Neural cell (in vitro differentiated cells): ENCODE measurements at regions not wholly inside any gene's neighbourhood (a gene's known extent, or its start where the extent isn't known, plus 50 kb on each side); places are given as distances from the start of the nearest gene placed in this dataset.

Experiments used
- H2AFZ ChIP-seq: fragments of 200-600, 300-800 bp; sonication (generic), shearing (Covaris generic); 2 replicates; pipeline ENCODE4 v1.6.0; 2014; ENCODE audit warnings: low read depth, mild to moderate bottlenecking, antibody characterized with exemption, low read length, moderate library complexity
- H3F3A ChIP-seq: fragments of 200-600 bp; shearing (Covaris generic); 2 replicates; pipeline ENCODE4 v1.6.1; 2016; ENCODE audit warnings: mild to moderate bottlenecking, moderate library complexity, mixed read lengths, antibody characterized with exemption, low read length; ENCODE audit not compliant: insufficient read depth, poor library complexity, severe bottlenecking
- H3K27ac ChIP-seq: fragments of 200-600, 300-800 bp; sonication (generic), shearing (Covaris generic); 2 replicates; pipeline ENCODE4 v1.5.1; 2014; ENCODE audit warnings: mild to moderate bottlenecking, low read length, moderate library complexity
- H3K27me3 ChIP-seq: fragments of 300-800, 200-600 bp; sonication (generic), shearing (Covaris generic); 2 replicates; pipeline ENCODE4 v1.6.0; 2014; ENCODE audit warnings: mild to moderate bottlenecking, low read depth, low read length, moderate library complexity; ENCODE audit not compliant: insufficient read depth
- H3K36me3 ChIP-seq: fragments of 300-800, 200-600 bp; sonication (generic), shearing (Covaris generic); 2 replicates; pipeline ENCODE4 v1.5.1; 2014; ENCODE audit warnings: mild to moderate bottlenecking, antibody characterized with exemption, low read length, moderate library complexity; ENCODE audit not compliant: insufficient read depth
- H3K4me2 ChIP-seq: fragments of 300-800, 200-600 bp; sonication (generic), shearing (Covaris generic); 2 replicates; pipeline ENCODE4 v1.6.0; 2014; ENCODE audit warnings: mild to moderate bottlenecking, low read length
- H3K4me3 ChIP-seq: fragments of 300-800, 200-600 bp; sonication (generic), shearing (Covaris generic); 2 replicates; pipeline ENCODE4 v1.5.1; 2014; ENCODE audit warnings: mild to moderate bottlenecking, low read length, moderate library complexity
- H3K79me2 ChIP-seq: fragments of 200-600 bp; shearing (Covaris generic); replicated peaks from 2 replicates; pipeline ENCODE4 v1.6.0; 2014; ENCODE audit warnings: mild to moderate bottlenecking, low read length, moderate library complexity; ENCODE audit not compliant: insufficient read depth
- H3K9ac ChIP-seq: fragments of 300-800, 200-600 bp; sonication (generic), shearing (Covaris generic); 2 replicates; pipeline ENCODE4 v1.6.1; 2016; ENCODE audit warnings: mild to moderate bottlenecking, low read length, mixed read lengths
- H3K9me2 ChIP-seq: fragments of 200-600 bp; shearing (Covaris generic); 2 replicates; pipeline ENCODE4 v1.6.1; 2016; ENCODE audit warnings: mild to moderate bottlenecking, low read length, mixed read lengths; ENCODE audit not compliant: insufficient read depth
- H3K9me3 ChIP-seq: fragments of 200-600, 300-800 bp; sonication (generic), shearing (Covaris generic); 2 replicates; pipeline ENCODE4 v1.6.1; 2016; ENCODE audit warnings: mild to moderate bottlenecking, mixed run types, low read length, moderate library complexity, mixed read lengths
- H4K20me1 ChIP-seq: fragments of 200-600 bp; shearing (Covaris generic); 2 replicates; pipeline ENCODE4 v1.6.1; 2016; ENCODE audit warnings: mild to moderate bottlenecking, mixed run types; ENCODE audit not compliant: insufficient read depth
- CTCF ChIP-seq: fragments of 450-650 bp; IDR thresholded peaks from 2 replicates; pipeline ENCODE4 v1.5.1; 2014; ENCODE audit warnings: antibody characterized with exemption, mild to moderate bottlenecking, moderate library complexity; ENCODE audit not compliant: poor library complexity, severe bottlenecking
- EP300 ChIP-seq: fragments of 450-650 bp; conservative IDR thresholded peaks from 2 replicates; pipeline ENCODE4 v1.6.1; 2014; ENCODE audit warnings: antibody characterized with exemption, mild to moderate bottlenecking, moderate library complexity; ENCODE audit not compliant: poor library complexity, severe bottlenecking
- EZH2 ChIP-seq: fragments of 200-600, 300-800 bp; shearing (Covaris generic), sonication (generic); IDR thresholded peaks from 2 replicates; pipeline ENCODE4 v1.6.1; 2014; ENCODE audit warnings: antibody characterized with exemption, low read length, borderline replicate concordance, mild to moderate bottlenecking; ENCODE audit not compliant: insufficient read depth, poor library complexity, severe bottlenecking
- MXI1 ChIP-seq: fragments of 450-650 bp; conservative IDR thresholded peaks from 2 replicates; pipeline ENCODE4 v1.6.1; 2014; ENCODE audit warnings: antibody characterized with exemption, mild to moderate bottlenecking; ENCODE audit not compliant: poor library complexity, severe bottlenecking
- POLR2AphosphoS5 ChIP-seq: IDR thresholded peaks from 2 replicates; pipeline ENCODE4 v1.6.1; 2012
- RAD21 ChIP-seq: fragments of 450-650 bp; conservative IDR thresholded peaks from 2 replicates; pipeline ENCODE4 v1.6.1; 2014; ENCODE audit warnings: antibody characterized with exemption, mild to moderate bottlenecking, moderate library complexity
- REST ChIP-seq: IDR thresholded peaks from 2 replicates; pipeline ENCODE4 v1.6.1; 2012; ENCODE audit warnings: borderline replicate concordance
- SMC3 ChIP-seq: fragments of 450-650 bp; conservative IDR thresholded peaks from 2 replicates; pipeline ENCODE4 v1.6.1; 2014; ENCODE audit warnings: antibody characterized with exemption, mild to moderate bottlenecking, moderate library complexity; ENCODE audit not compliant: poor library complexity
- TAF1 ChIP-seq: IDR thresholded peaks from 2 replicates; pipeline ENCODE4 v1.6.1; 2012; ENCODE audit warnings: low read depth

- TF ChIP-seq CTCF (no peak), MXI1 (no peak), POLR2AphosphoS5 (no peak)
These were observed 176.5 kb downstream of the RBM43 start (continued) for GRCh38 chr2:151085181-151085611.

GRCh38 chr2:151083856-151084795, 177.5 kb downstream of the RBM43 start:
- Histone ChIP-seq H2AFZ (peak overlapping the region; percentile 38), H3K27me3 (no peaks in the 10 kb centered on the region), H3K9ac (peak overlapping the region; percentile 37), H3K9me2 (no peaks in the 10 kb centered on the region), H3K36me3 (no peaks in the 10 kb centered on the region), H3F3A (no peaks in the 10 kb centered on the region), H3K79me2 (no peaks in the 10 kb centered on the region), H4K20me1 (no peaks in the 10 kb centered on the region), H3K4me2 (peak overlapping the region; percentile 46), H3K4me3 (peak overlapping the region; percentile 20), H3K9me3 (no peaks in the 10 kb centered on the region), H3K27ac (peak overlapping the region; percentile 67)
- TF ChIP-seq RAD21 (no peak), TAF1 (no peak), MXI1 (no peak), EZH2 (no peak), POLR2AphosphoS5 (no peak), REST (no peak), EP300 (no peak), SMC3 (no peak)

DNA sequence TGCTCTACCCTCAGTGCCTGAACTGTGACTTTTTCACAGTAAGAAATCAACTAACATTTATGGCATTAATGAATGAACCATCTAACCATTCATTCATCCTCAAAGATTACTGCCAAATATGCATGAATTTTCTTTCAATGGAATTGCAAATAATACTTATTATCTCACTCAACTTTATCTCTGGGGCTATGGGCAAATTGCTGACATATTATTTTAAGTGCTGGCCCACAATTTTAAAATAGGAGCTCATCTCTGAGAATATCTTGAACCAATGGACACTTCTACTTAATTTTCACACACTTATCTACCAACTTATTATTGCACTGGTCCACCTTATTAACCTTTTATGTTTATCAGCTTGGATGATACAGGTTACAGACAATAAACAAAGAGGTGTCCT, 182.8 kb downstream of the RBM43 start:
- H3K27me3 ChIP-seq = no peaks in the 10 kb centered on the region

More for the DNA sequence above, 182.8 kb downstream of the RBM43 start:
- Histone ChIP-seq H3K36me3 (no peaks in the 10 kb centered on the region), H3K4me3 (no peak overlapping the region), H3K9me2 (no peaks in the 10 kb centered on the region), H3K9me3 (no peaks in the 10 kb centered on the region), H3F3A (no peaks in the 10 kb centered on the region), H3K9ac (no peak overlapping the region), H3K4me2 (no peak overlapping the region), H2AFZ (no peak overlapping the region), H4K20me1 (no peaks in the 10 kb centered on the region), H3K79me2 (no peaks in the 10 kb centered on the region), H3K27ac (no peak overlapping the region)
- TF ChIP-seq RAD21 (no peak), TAF1 (no peak)
